Panc1 (cell line): ENCODE measurements at regions not wholly inside any gene's neighbourhood (a gene's known extent, or its start where the extent isn't known, plus 50 kb on each side); places are given as distances from the start of the nearest gene placed in this dataset.

Source experiments
- ATAC-seq: fragments of 200-7000 bp; cut with Tn5 transposase; 2 replicates; pipeline ENCODE4 v1.9.1; 2020; ENCODE audit warnings: mild to moderate bottlenecking, moderate library complexity
- BruUV-seq: library from RNA; stranded (reverse); fragments of 400-500 nt; replicated peaks from 2 replicates; lab custom pipeline; 2021; lab: Mats Ljungman, UMichigan
- CTCF ChIA-PET: fragments of 300-600 bp; sonication (Branson Sonifier 250); formaldehyde crosslinking; loops from one replicate; lab custom pipeline; 2022; ENCODE audit warnings: antibody characterized with exemption; lab: Charles Lee
- POLR2A ChIA-PET: fragments of 300-600 bp; sonication (Branson Sonifier 250); formaldehyde crosslinking; loops from one replicate; lab custom pipeline; 2022; ENCODE audit warnings: antibody characterized with exemption; lab: Charles Lee
- DNase-seq: peaks from one replicate; pipeline ENCODE4 v3.0.0-alpha.2; 2010; ENCODE audit warnings: low read depth, low spot score
- H3K27ac ChIP-seq: 2 replicates; pipeline ENCODE4 v1.5.1; 2011; ENCODE audit warnings: mild to moderate bottlenecking, low read length, inconsistent platforms
- H3K27me3 ChIP-seq: fragments of 200-500 bp; sonication (Bioruptor generic); 2 replicates; pipeline ENCODE4 v1.6.0; 2014; ENCODE audit warnings: low read length, inconsistent platforms; ENCODE audit not compliant: control insufficient read depth, insufficient read depth
- H3K36me3 ChIP-seq: fragments of 200-500 bp; sonication (Bioruptor generic); 2 replicates; pipeline ENCODE4 v1.5.1; 2014; ENCODE audit warnings: inconsistent platforms, mild to moderate bottlenecking, low read length, moderate library complexity; ENCODE audit not compliant: control insufficient read depth, insufficient read depth
- H3K4me1 ChIP-seq: 2 replicates; pipeline ENCODE4 v1.5.1; 2011; ENCODE audit warnings: inconsistent platforms, mild to moderate bottlenecking, low read length, moderate library complexity; ENCODE audit not compliant: control insufficient read depth, insufficient read depth
- H3K4me3 ChIP-seq, 2 experiments: 2 replicates each; pipeline ENCODE4 v1.5.1; 2011 to 2012; ENCODE audit warnings: low read depth in 2 of 2, low read length in 2 of 2, mild to moderate bottlenecking in 2 of 2, inconsistent platforms in 1 of 2, moderate library complexity in 1 of 2
- H3K9me3 ChIP-seq: fragments of 200-500 bp; sonication (Bioruptor generic); 2 replicates; pipeline ENCODE4 v1.5.1; 2014; ENCODE audit warnings: low read depth, mild to moderate bottlenecking, inconsistent platforms, low read length, moderate library complexity; ENCODE audit not compliant: control insufficient read depth, insufficient read depth
- POLR2AphosphoS5 ChIP-seq: IDR thresholded peaks from 2 replicates; pipeline ENCODE4 v1.6.1; 2012; ENCODE audit warnings: mild to moderate bottlenecking, low read depth, low read length, moderate library complexity
- REST ChIP-seq, 2 experiments: IDR thresholded peaks; 2 replicates each; pipeline ENCODE4 v1.6.1; 2011 to 2012; ENCODE audit warnings: low read depth in 2 of 2, control low read depth in 1 of 2, low read length in 1 of 2, mild to moderate bottlenecking in 1 of 2, moderate library complexity in 1 of 2; ENCODE audit not compliant: insufficient read depth in 1 of 2
- SIN3A ChIP-seq: IDR thresholded peaks from 2 replicates; pipeline ENCODE4 v1.6.1; 2012; ENCODE audit warnings: low read depth, mild to moderate bottlenecking, low read length, moderate library complexity, borderline replicate concordance; ENCODE audit not compliant: insufficient read depth
- TCF7L2 ChIP-seq: IDR thresholded peaks from 2 replicates; pipeline ENCODE4 v1.6.1; 2011; ENCODE audit warnings: mild to moderate bottlenecking, low read depth, low read length, inconsistent platforms
- in situ Hi-C: cut with HindIII; loops from 2 replicates; pipeline ENCODE4 v1.10.0; 2016; ENCODE audit warnings: low sequenced_read_pairs, low pct_unique_long_range_greater_than_20kb
- intact Hi-C: fragments of 100-400 bp; cut with micrococcal nuclease; formaldehyde crosslinking; loops from one replicate; pipeline ENCODE4 v1.10.0; 2022; ENCODE audit not compliant: unreplicated experiment
- TF ChIP-seq, protein P1 (sequence below): fragments of 450-650 bp; IDR thresholded peaks from 2 replicates; pipeline ENCODE4 v1.5.1; 2017; ENCODE audit warnings: mild to moderate bottlenecking

DNA sequence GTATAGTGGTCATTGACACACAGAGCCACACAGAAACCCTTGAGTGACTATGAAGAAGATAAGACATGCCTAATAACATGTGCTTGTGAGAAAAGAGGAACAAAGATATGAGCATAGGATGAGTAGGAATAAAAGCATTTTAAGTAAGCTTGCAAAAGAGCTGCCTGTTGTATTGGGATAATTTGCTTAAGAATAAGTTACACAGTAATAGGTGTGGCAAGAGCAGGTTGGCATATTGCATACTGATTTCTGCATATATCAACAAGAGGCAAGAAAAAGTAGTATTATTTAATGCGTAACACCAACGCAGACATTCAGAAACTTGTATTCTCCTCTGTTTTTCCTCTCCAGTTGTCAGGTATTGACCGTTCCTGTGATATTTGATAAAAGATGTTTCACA, 111.5 kb upstream of the UGT8 start:
- no peak for ATAC-seq
- BruUV-seq: no TSS peak
- TF ChIP-seq, protein P1, sequence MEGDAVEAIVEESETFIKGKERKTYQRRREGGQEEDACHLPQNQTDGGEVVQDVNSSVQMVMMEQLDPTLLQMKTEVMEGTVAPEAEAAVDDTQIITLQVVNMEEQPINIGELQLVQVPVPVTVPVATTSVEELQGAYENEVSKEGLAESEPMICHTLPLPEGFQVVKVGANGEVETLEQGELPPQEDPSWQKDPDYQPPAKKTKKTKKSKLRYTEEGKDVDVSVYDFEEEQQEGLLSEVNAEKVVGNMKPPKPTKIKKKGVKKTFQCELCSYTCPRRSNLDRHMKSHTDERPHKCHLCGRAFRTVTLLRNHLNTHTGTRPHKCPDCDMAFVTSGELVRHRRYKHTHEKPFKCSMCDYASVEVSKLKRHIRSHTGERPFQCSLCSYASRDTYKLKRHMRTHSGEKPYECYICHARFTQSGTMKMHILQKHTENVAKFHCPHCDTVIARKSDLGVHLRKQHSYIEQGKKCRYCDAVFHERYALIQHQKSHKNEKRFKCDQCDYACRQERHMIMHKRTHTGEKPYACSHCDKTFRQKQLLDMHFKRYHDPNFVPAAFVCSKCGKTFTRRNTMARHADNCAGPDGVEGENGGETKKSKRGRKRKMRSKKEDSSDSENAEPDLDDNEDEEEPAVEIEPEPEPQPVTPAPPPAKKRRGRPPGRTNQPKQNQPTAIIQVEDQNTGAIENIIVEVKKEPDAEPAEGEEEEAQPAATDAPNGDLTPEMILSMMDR: no peak
- TF ChIP-seq TCF7L2: no peak
- TF ChIP-seq POLR2AphosphoS5: no peak
- TF ChIP-seq SIN3A: no peak
- no peak for TF ChIP-seq REST (IDR thresholded peaks at IDR 0.05; ENCODE audit: insufficient read depth in 1 of 2, low read depth in 2 of 2, low read length in 1 of 2)
- intact Hi-C loops (no loop called here), in situ Hi-C loops (no loop called here)
- Histone ChIP-seq H3K4me3 (no peak overlapping the region), H3K27ac (no peak overlapping the region), H3K36me3 (no peaks in the 10 kb centered on the region), H3K9me3 (no peaks in the 10 kb centered on the region), H3K27me3 (no peaks in the 10 kb centered on the region), H3K4me1 (no peaks in the 10 kb centered on the region)
- DNase-seq: no peak
- CTCF ChIA-PET: no interaction called here
- POLR2A ChIA-PET: no interaction called here

DNA sequence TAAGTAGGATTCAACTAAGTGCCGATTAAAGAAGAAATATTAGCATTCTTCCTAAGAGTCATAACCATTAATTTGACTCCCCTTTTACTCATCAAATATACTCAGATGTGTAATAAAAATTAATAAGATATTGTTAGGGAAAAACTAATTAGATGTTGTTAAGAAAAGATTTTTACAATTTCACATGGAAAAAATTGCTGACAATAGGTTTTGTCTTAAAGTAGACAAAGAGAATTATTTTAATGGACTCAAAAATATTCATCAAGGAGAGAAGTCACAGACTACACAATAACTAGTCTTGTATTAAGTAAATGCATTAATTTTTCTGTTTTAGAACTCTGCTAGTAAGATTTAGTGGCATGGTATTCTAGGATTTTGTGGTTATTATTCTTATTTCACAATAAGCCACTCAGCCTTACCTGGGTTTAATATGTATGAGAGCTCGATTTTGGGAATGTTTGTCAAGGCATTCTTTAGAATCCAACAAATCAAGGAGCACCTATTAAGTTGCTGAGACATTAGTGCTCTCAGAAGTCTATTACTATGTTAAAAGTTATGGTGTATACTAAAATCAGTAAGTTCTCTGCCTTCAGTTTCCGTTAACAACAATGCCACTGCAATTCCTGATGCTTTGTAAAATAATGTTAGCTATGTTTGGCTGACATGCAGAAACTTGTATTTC, 110.2 kb upstream of the UGT8 start:
- Histone ChIP-seq H3K4me1 (no peaks in the 10 kb centered on the region), H3K4me3 (no peak overlapping the region), H3K36me3 (no peaks in the 10 kb centered on the region), H3K9me3 (no peaks in the 10 kb centered on the region), H3K27ac (no peak overlapping the region), H3K27me3 (no peaks in the 10 kb centered on the region)
- ChIA-PET POLR2A (no interaction called here), CTCF (no interaction called here)
- BruUV-seq: no TSS peak
- in situ Hi-C loops: no loop called here
- intact Hi-C loops: no loop called here
- TF ChIP-seq TCF7L2 (no peak), SIN3A (no peak), POLR2AphosphoS5 (no peak), REST (IDR thresholded peaks at IDR 0.05; ENCODE audit: insufficient read depth in 1 of 2, low read depth in 2 of 2, low read length in 1 of 2) (no peak)
- TF ChIP-seq, protein P1: no peak
- ATAC-seq (no peak), DNase-seq (no peak)
